HG03520 (cell line): ENCODE measurements at regions not wholly inside any gene's neighbourhood (a gene's known extent, or its start where the extent isn't known, plus 50 kb on each side); places are given as distances from the start of the nearest gene placed in this dataset.

Source experiments
- ATAC-seq: cut with Tn5 transposase; IDR thresholded peaks from one replicate; pipeline ENCODE4 v1.9.1; 2021; ENCODE audit warnings: mild to moderate bottlenecking, moderate library complexity; ENCODE audit not compliant: unreplicated experiment

GRCh38 chr2:62370321-62371250 is 135.4 kb downstream of the TMEM17 start:
- no peak for ATAC-seq

- ATAC-seq = no peak
These were observed 136.3 kb downstream of the TMEM17 start for GRCh38 chr2:62369541-62370202.

DNA sequence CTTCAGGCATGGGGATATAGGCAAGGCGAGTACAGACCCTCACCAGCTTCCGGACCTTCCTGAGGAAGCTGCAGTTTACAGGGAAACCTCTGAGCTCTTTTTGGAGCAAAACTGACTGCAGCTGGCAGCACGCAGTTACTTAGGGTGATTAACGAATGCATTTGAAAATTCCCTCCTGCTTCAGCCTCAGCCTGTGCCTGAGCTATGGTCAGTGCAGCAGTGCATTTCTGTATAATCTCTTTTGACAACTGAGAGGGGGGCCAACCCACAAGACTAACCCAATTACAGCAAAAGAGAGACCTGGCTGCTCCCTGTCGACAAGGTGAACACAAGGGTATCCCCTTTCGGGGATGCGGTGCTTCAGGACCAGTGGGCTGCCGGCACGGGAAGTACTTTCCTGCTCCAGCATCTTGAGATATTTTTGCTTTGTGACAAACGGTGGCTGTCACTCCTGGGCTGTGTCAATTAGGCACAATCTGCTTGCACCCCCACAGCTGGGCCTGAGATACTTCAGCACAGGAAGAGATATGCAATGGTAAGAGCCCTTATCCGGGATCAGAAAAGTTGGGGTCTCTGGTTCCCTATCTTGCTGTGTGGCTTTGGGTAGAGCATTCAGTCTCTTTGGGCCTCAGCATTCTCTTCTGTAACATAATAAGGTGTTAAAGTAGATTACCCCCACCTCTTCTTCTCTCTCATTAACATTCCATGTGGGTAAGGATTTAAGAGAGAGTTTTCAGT is 141.0 kb downstream of the TMEM17 start:
- no peak for ATAC-seq

DNA sequence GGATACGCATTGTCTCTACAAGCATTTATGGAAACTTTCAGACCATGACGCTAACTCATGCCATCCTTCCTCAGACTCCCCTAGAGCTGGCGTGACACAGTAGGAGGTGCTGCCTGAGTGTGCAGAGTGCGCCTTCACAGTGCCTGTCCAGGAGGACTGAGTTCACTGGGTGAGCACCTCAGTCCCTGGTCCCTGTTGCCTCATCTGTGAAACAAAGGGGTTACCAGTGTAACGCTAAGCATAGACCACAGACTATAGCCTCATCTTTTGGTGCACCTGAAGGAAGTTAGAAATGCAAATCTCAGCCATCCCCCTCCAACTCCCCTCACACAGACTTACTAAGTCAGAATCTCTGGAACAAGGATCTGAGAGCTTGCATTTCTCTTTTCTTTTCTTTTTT is 142.8 kb downstream of the TMEM17 start:
- peak; percentile 82 for ATAC-seq

- ATAC-seq = peak; percentile 40
These were observed 143.4 kb downstream of the TMEM17 start for GRCh38 chr2:62362561-62362960.

DNA sequence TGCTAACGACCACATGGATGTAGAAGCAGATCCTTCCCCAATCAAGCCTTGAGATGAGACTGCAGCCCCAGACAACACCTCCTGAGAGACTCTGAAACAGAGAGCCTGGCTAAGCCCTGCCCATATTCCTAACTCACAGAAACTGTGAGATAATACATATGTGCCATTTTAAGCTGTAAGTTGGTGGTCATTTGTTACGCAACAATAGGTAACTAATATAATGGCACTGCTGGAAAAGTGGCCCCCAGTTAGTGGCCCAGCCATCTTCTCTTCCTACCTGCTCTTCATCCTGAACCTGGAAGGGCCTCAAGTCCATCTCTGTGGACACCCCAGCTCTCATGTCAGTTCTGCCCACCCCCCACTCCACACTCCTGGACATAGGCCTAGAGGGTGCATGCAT is 144.0 kb downstream of the TMEM17 start:
- ATAC-seq = no peak

GRCh38 chr2:62354771-62355561 is 151.0 kb downstream of the TMEM17 start:
- ATAC-seq = no peak

- no peak for ATAC-seq
These were observed 154.0 kb downstream of the TMEM17 start for GRCh38 chr2:62352031-62352430.

GRCh38 chr2:62349788-62350187 is 153.9 kb downstream of the B3GNT2 start:
- no peak for ATAC-seq

DNA sequence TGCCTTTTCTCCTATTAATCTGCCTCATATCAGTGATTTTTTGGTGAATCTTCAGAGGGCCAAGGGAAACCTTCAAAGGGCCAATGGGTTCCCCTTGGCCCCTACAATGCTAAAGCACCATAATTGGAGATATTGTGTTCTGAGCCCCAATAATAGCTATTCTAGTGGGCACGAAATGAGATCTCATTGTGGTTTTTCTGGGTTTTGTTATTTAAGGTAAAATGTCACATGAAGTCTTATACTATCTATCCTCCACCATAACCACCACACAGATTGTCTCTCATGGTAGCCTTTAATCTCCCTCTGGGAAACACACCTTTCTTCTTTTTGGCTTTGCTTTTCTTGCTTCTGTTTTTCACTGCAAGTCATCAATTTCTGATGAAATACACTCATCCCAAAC is 152.8 kb downstream of the B3GNT2 start:
- ATAC-seq = no peak

DNA sequence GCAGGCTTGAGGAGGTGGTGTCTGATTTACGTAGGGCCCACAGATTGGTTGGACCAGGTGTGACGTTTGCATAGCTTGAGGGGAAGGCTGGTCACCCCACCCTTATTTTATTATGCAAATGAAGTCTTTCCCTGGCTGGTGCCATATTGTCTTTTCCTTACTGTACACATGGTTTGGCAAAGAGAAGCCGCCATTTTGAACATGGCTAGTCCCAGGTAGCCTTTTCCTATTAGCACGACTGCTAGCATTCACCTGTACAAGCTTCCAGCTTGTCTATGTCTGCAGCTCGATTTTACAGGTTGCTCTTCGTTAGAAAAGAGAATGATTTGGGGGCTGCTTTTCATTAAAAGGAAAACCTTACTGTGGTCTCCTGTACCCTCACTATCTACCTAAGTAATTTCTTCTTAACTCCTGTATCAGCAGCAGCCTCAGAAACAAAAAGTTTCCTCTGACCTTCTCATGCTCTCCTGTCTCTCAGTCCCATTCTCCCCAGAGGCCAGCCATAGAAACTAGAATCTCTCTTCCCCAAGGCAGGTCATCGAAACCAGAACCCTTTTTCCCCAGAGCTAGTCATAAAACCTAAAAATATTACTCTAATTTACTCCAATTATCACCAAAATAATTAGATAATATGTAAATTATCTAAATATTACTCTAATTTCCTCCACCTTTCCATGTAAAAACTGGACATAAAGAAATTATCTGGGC is 151.8 kb downstream of the B3GNT2 start:
- no peak for ATAC-seq

- peak; percentile 63 for ATAC-seq
These were observed 148.6 kb downstream of the B3GNT2 start for GRCh38 chr2:62344472-62344871.

- ATAC-seq = no peak
These were observed 147.9 kb downstream of the B3GNT2 start for GRCh38 chr2:62343636-62344337.

- no peak for ATAC-seq
These were observed 147.3 kb downstream of the B3GNT2 start for GRCh38 chr2:62343206-62343605.

GRCh38 chr2:62340994-62341484 is 145.1 kb downstream of the B3GNT2 start:
- no peak for ATAC-seq

- no peak for ATAC-seq
These were observed 143.9 kb downstream of the B3GNT2 start for GRCh38 chr2:62339837-62340236.

DNA sequence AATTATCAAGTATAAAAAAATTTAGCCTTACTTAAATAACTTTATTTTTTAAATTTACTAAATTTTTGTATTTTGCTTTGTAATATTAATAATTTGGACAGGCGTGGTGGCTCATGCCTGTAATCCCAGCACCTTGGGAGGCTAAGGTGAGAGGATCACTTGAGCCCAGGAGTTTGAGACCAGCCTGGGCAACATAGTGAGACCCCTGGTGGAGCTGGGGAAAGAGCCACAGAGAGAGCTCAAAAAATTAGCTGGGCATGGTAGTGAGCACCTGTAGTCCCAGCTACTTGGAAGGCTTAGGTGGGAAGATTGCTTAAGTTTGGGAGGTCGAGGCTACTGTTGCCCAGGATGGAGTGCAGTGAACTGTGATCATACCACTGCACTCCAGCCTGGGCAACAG is 143.5 kb downstream of the B3GNT2 start:
- ATAC-seq = no peak

GRCh38 chr2:62338111-62338510 is 142.2 kb downstream of the B3GNT2 start:
- ATAC-seq = no peak

DNA sequence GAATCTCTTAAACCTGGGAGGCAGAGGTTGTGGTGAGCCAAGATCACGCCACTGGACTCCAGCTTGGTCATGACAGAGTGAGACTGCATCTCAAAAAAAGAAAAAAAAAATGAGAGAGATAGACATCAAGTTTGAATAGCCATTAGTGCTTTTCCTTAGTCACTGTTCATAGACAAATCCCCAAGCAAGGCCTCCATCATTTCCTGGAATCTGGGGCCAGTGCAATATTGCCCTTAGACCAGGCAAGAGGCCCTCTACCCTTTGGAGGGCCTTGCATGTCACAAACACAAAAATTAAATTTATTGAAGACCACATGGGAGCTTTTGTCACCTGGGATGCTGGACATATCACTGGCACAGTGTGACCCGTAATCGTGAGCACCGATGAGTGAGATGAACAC is 141.5 kb downstream of the B3GNT2 start:
- ATAC-seq = no peak
